IMR-90 (cell line): ENCODE measurements at regions not wholly inside any gene's neighbourhood (a gene's known extent, or its start where the extent isn't known, plus 50 kb on each side); places are given as distances from the start of the nearest gene placed in this dataset.

Experiments used
- ATAC-seq: fragments of 200-7000 bp; cut with Tn5 transposase; 2 replicates; pipeline ENCODE4 v1.9.1; 2020; ENCODE audit warnings: low read depth, mild to moderate bottlenecking, moderate library complexity
- BruUV-seq: library from RNA; stranded (reverse); fragments of 400-500 nt; replicated peaks from 2 replicates; lab custom pipeline; 2021; lab: Mats Ljungman, UMichigan
- CTCF ChIA-PET: fragments of 300-600 bp; formaldehyde crosslinking; extraction: SDS; loops from one replicate; lab custom pipeline; 2021; ENCODE audit warnings: antibody characterized with exemption; lab: Yijun Ruan, JAX
- POLR2A ChIA-PET: fragments of 300-600 bp; sonication (Branson Sonifier 250); formaldehyde crosslinking; loops from one replicate; lab custom pipeline; 2022; ENCODE audit warnings: antibody characterized with exemption; ENCODE audit not compliant: unreplicated experiment; lab: Charles Lee
- DNase-seq: peaks from one replicate; pipeline ENCODE4 v3.0.0; 2013
- H2AFZ ChIP-seq: replicated peaks from 2 replicates; pipeline ENCODE3; 2013; ENCODE audit warnings: low read length, mild to moderate bottlenecking; ENCODE audit not compliant: poor library complexity
- H2AK5ac ChIP-seq: 2 replicates; pipeline ENCODE4 v1.6.1; 2013; ENCODE audit warnings: low read depth, low read length, inconsistent platforms
- H2AK9ac ChIP-seq: replicated peaks from 2 replicates; pipeline ENCODE3; 2013; ENCODE audit warnings: mild to moderate bottlenecking, low read depth, low read length, moderate library complexity; ENCODE audit not compliant: poor library complexity
- H2BK120ac ChIP-seq: 2 replicates; pipeline ENCODE4 v1.6.1; 2013; ENCODE audit warnings: low read depth, low read length, inconsistent platforms
- H2BK15ac ChIP-seq: 3 replicates; pipeline ENCODE4 v1.6.1; 2013; ENCODE audit warnings: low read depth, low read length, inconsistent platforms
- H2BK20ac ChIP-seq: 2 replicates; pipeline ENCODE4 v1.6.1; 2013; ENCODE audit warnings: low read depth, mild to moderate bottlenecking, inconsistent platforms, low read length, moderate library complexity
- H2BK5ac ChIP-seq: 2 replicates; pipeline ENCODE4 v1.6.1; 2013; ENCODE audit warnings: mild to moderate bottlenecking, low read depth, low read length, inconsistent platforms; ENCODE audit not compliant: poor library complexity, severe bottlenecking
- H3K14ac ChIP-seq: replicated peaks from 2 replicates; pipeline ENCODE4 v1.6.1; 2013; ENCODE audit warnings: low read depth, low read length, inconsistent platforms
- H3K18ac ChIP-seq: 2 replicates; pipeline ENCODE4 v1.6.1; 2013; ENCODE audit warnings: low read depth, low read length, control low read depth
- H3K23ac ChIP-seq: 2 replicates; pipeline ENCODE4 v1.6.1; 2013; ENCODE audit warnings: low read depth, low read length, inconsistent platforms
- H3K27ac ChIP-seq: 2 replicates; pipeline ENCODE4 v1.5.1; 2013; ENCODE audit warnings: mild to moderate bottlenecking, control low read depth, low read length; ENCODE audit not compliant: insufficient read depth
- H3K27me3 ChIP-seq: 2 replicates; pipeline ENCODE4 v1.6.1; 2013; ENCODE audit warnings: low read length; ENCODE audit not compliant: control insufficient read depth, insufficient read depth
- H3K36me3 ChIP-seq: 2 replicates; pipeline ENCODE4 v1.6.1; 2013; ENCODE audit warnings: low read length, mixed read lengths; ENCODE audit not compliant: control insufficient read depth, insufficient read depth
- H3K4ac ChIP-seq: 2 replicates; pipeline ENCODE4 v1.6.1; 2013; ENCODE audit warnings: low read depth, low read length, inconsistent platforms
- H3K4me1 ChIP-seq: 2 replicates; pipeline ENCODE4 v1.6.1; 2013; ENCODE audit warnings: low read length, mixed read lengths; ENCODE audit not compliant: control insufficient read depth, insufficient read depth
- H3K4me2 ChIP-seq: 2 replicates; pipeline ENCODE4 v1.6.1; 2013; ENCODE audit warnings: low read depth, mild to moderate bottlenecking, control low read depth, low read length, moderate library complexity
- H3K4me3 ChIP-seq: 2 replicates; pipeline ENCODE4 v1.5.1; 2013; ENCODE audit warnings: low read depth, mild to moderate bottlenecking, control low read depth, low read length, moderate library complexity; ENCODE audit not compliant: insufficient read depth
- H3K56ac ChIP-seq: 2 replicates; pipeline ENCODE4 v1.6.1; 2013; ENCODE audit warnings: low read length, inconsistent platforms; ENCODE audit not compliant: insufficient read depth; ENCODE audit errors: extremely low read depth
- H3K79me1 ChIP-seq, 2 experiments: 2 replicates each; pipeline ENCODE4 v1.6.1; 2013; ENCODE audit warnings: low read length in 2 of 2, inconsistent platforms in 1 of 2, low read depth in 1 of 2
- H3K9ac ChIP-seq: 2 replicates; pipeline ENCODE4 v1.6.1; 2013; ENCODE audit warnings: low read depth, low read length, control low read depth
- H3K9me1 ChIP-seq: 2 replicates; pipeline ENCODE4 v1.6.1; 2013; ENCODE audit warnings: low read length, inconsistent platforms; ENCODE audit not compliant: insufficient read depth
- H3K9me3 ChIP-seq: 2 replicates; pipeline ENCODE4 v1.6.1; 2013; ENCODE audit warnings: low read length; ENCODE audit not compliant: control insufficient read depth, insufficient read depth
- H4K20me1 ChIP-seq: 2 replicates; pipeline ENCODE4 v1.6.1; 2013; ENCODE audit warnings: low read length, inconsistent platforms; ENCODE audit not compliant: insufficient read depth
- H4K5ac ChIP-seq: 2 replicates; pipeline ENCODE4 v1.6.1; 2013; ENCODE audit warnings: mild to moderate bottlenecking, low read depth, low read length, control low read depth
- H4K8ac ChIP-seq, 2 experiments: 2 replicates each; pipeline ENCODE4 v1.6.1; 2013; ENCODE audit warnings: low read depth in 2 of 2, low read length in 2 of 2, control low read depth in 1 of 2, inconsistent platforms in 1 of 2
- H4K91ac ChIP-seq: 2 replicates; pipeline ENCODE4 v1.6.1; 2013; ENCODE audit warnings: low read depth, low read length, inconsistent platforms; ENCODE audit not compliant: insufficient read depth
- BHLHE40 ChIP-seq: fragments of 150-350 bp; IDR thresholded peaks from 2 replicates; pipeline ENCODE4 v1.6.1; 2016; ENCODE audit warnings: mild to moderate bottlenecking, low read depth, low read length
- CEBPB ChIP-seq: IDR thresholded peaks from 2 replicates; pipeline ENCODE4 v1.6.1; 2012; ENCODE audit warnings: low read depth, low read length, improper control_type of control experiment
- CHD1 ChIP-seq: IDR thresholded peaks from 2 replicates; pipeline ENCODE4 v1.6.1; 2012; ENCODE audit warnings: low read depth, low read length, improper control_type of control experiment
- FOS ChIP-seq: fragments of 150-350 bp; IDR thresholded peaks from 2 replicates; pipeline ENCODE4 v1.6.1; 2016; ENCODE audit warnings: low read depth, low read length
- MAFK ChIP-seq: IDR thresholded peaks from 2 replicates; pipeline ENCODE4 v1.6.1; 2012; ENCODE audit warnings: low read depth, low read length, improper control_type of control experiment
- MAZ ChIP-seq: IDR thresholded peaks from 2 replicates; pipeline ENCODE4 v1.6.1; 2012; ENCODE audit warnings: low read depth, mild to moderate bottlenecking, low read length, improper control_type of control experiment, moderate library complexity, borderline replicate concordance
- MXI1 ChIP-seq: IDR thresholded peaks from 2 replicates; pipeline ENCODE4 v1.6.1; 2012; ENCODE audit warnings: low read depth, mild to moderate bottlenecking, low read length, moderate library complexity, borderline replicate concordance
- NFE2L2 ChIP-seq: fragments of 150-350 bp; IDR thresholded peaks from 2 replicates; pipeline ENCODE4 v1.6.1; 2016; ENCODE audit warnings: low read depth, mild to moderate bottlenecking, low read length
- POLR2A ChIP-seq: IDR thresholded peaks from 2 replicates; pipeline ENCODE4 v1.6.1; 2012; ENCODE audit warnings: mild to moderate bottlenecking, low read depth, low read length
- RAD21 ChIP-seq: IDR thresholded peaks from 2 replicates; pipeline ENCODE4 v1.6.1; 2012; ENCODE audit warnings: low read length, improper control_type of control experiment
- RCOR1 ChIP-seq: IDR thresholded peaks from 2 replicates; pipeline ENCODE4 v1.6.1; 2012; ENCODE audit warnings: mild to moderate bottlenecking, low read length, improper control_type of control experiment; ENCODE audit not compliant: insufficient replicate concordance
- RFX5 ChIP-seq: IDR thresholded peaks from 2 replicates; pipeline ENCODE4 v1.8.0; 2012; ENCODE audit warnings: low read depth, mild to moderate bottlenecking, low read length, moderate library complexity
- SMC3 ChIP-seq: fragments of 150-350 bp; IDR thresholded peaks from 2 replicates; pipeline ENCODE4 v1.6.1; 2016; ENCODE audit warnings: low read depth, mild to moderate bottlenecking, antibody characterized with exemption, low read length, moderate library complexity
- WGBS, 2 experiments: methylation state at CpG; one replicate each; pipeline versions ENCODE4 v1.1.5 to v1.1.7; 2013; ENCODE audit warnings: missing lambda C conversion rate in 2 of 2; ENCODE audit not compliant: insufficient read length in 1 of 2; ENCODE audit errors: extremely low coverage in 2 of 2; 5-methylcytosine and 5-hydroxymethylcytosine counted together
- dilution Hi-C: fragments of 300-500 bp; cut with HindIII; formaldehyde crosslinking; loops from one replicate; pipeline ENCODE4 v1.14.3; 2018; ENCODE audit warnings: low sequenced_read_pairs; ENCODE audit not compliant: unreplicated experiment
- in situ Hi-C: fragments of 300-500 bp; cut with MboI; formaldehyde crosslinking; loops from 3 replicates; pipeline ENCODE4 v1.14.3; 2019; ENCODE audit warnings: low sequenced_read_pairs, inconsistent platforms, mixed read lengths
- intact Hi-C: fragments of 100-400 bp; cut with micrococcal nuclease; formaldehyde crosslinking; loops from 2 replicates; pipeline ENCODE4 v1.10.0; 2022
- TF ChIP-seq, protein P1 (sequence below): fragments of 150-350 bp; IDR thresholded peaks from 2 replicates; pipeline ENCODE4 v1.6.1; 2016; ENCODE audit warnings: low read depth, mild to moderate bottlenecking, low read length, moderate library complexity, borderline replicate concordance
- TF ChIP-seq, protein P2 (sequence below): fragments of 150-350 bp; IDR thresholded peaks from 2 replicates; pipeline ENCODE4 v1.6.1; 2017; ENCODE audit warnings: mild to moderate bottlenecking, antibody characterized with exemption, low read length, low read depth
- TF ChIP-seq, protein P3 (sequence below): conservative IDR thresholded peaks from 2 replicates; pipeline ENCODE4 v1.5.1; 2012; ENCODE audit warnings: mild to moderate bottlenecking, low read depth, low read length, improper control_type of control experiment

DNA sequence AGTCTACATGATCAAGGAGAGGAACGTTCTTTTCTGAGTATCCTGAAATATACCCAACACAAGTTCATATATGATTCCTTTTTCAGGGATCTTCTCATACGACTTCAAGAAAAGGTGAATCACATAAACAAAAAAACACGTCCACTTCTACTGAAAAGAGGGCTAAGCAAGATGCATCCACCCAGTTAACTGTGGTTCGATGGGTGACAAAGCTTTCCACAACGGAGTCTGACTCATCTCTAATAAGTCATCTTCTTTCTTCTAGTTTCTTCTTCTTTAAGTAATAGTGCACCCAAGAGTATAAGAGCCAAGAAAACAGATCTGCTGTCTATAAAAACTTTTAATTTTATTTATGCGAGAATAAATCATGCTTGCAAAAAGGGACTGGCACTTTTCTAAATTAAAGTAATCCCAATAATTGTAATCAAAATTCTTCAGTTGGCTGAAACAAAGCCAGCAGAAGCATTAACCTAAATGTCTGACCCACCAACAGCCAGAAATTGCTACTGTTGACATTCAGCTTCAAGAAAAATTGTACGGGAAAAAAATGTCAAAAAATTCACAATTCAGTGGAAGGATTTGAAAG, 146.9 kb upstream of the ANK3 start:
- no peak overlapping the region for H3K4ac ChIP-seq
- no peak overlapping the region for H2AK9ac ChIP-seq
- DNase-seq (peak; percentile 61), ATAC-seq (no peak)
- TF ChIP-seq RAD21 (no peak), MXI1 (no peak), RFX5 (no peak), POLR2A (no peak), CHD1 (no peak), BHLHE40 (no peak), FOS (no peak), CEBPB (no peak), MAZ (no peak), NFE2L2 (no peak), RCOR1 (no peak), MAFK (no peak), SMC3 (no peak)
- TF ChIP-seq, protein P1, sequence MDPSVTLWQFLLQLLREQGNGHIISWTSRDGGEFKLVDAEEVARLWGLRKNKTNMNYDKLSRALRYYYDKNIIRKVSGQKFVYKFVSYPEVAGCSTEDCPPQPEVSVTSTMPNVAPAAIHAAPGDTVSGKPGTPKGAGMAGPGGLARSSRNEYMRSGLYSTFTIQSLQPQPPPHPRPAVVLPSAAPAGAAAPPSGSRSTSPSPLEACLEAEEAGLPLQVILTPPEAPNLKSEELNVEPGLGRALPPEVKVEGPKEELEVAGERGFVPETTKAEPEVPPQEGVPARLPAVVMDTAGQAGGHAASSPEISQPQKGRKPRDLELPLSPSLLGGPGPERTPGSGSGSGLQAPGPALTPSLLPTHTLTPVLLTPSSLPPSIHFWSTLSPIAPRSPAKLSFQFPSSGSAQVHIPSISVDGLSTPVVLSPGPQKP: no peak
- TF ChIP-seq, protein P2, sequence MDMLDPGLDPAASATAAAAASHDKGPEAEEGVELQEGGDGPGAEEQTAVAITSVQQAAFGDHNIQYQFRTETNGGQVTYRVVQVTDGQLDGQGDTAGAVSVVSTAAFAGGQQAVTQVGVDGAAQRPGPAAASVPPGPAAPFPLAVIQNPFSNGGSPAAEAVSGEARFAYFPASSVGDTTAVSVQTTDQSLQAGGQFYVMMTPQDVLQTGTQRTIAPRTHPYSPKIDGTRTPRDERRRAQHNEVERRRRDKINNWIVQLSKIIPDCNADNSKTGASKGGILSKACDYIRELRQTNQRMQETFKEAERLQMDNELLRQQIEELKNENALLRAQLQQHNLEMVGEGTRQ: no peak
- TF ChIP-seq, protein P3, sequence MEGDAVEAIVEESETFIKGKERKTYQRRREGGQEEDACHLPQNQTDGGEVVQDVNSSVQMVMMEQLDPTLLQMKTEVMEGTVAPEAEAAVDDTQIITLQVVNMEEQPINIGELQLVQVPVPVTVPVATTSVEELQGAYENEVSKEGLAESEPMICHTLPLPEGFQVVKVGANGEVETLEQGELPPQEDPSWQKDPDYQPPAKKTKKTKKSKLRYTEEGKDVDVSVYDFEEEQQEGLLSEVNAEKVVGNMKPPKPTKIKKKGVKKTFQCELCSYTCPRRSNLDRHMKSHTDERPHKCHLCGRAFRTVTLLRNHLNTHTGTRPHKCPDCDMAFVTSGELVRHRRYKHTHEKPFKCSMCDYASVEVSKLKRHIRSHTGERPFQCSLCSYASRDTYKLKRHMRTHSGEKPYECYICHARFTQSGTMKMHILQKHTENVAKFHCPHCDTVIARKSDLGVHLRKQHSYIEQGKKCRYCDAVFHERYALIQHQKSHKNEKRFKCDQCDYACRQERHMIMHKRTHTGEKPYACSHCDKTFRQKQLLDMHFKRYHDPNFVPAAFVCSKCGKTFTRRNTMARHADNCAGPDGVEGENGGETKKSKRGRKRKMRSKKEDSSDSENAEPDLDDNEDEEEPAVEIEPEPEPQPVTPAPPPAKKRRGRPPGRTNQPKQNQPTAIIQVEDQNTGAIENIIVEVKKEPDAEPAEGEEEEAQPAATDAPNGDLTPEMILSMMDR: no peak
- no peak overlapping the region for H4K91ac ChIP-seq
- H3K23ac ChIP-seq: no peak overlapping the region
- H3K27me3 ChIP-seq: peaks cover 6% of the 10 kb centered on the region
- no peak overlapping the region for H3K18ac ChIP-seq
- H2AFZ ChIP-seq: no peak overlapping the region
- no peak overlapping the region for H4K5ac ChIP-seq
- no peak overlapping the region for H3K4me2 ChIP-seq
- H2BK5ac ChIP-seq: no peak overlapping the region
- H4K20me1 ChIP-seq: no peaks in the 10 kb centered on the region
- H3K9me1 ChIP-seq: no peaks in the 10 kb centered on the region
- H2BK20ac ChIP-seq: no peak overlapping the region
- H3K56ac ChIP-seq: no peak overlapping the region
- no peak overlapping the region for H4K8ac ChIP-seq
- dilution Hi-C loops (no loop called here), in situ Hi-C loops (no loop called here), intact Hi-C loops (no loop called here)
- H3K9ac ChIP-seq: no peak overlapping the region
- no peak overlapping the region for H2AK5ac ChIP-seq
- no CpG with 5 or more reads among the region's 7 CpGs for WGBS, 2 experiments
- BruUV-seq: no TSS peak
- H3K36me3 ChIP-seq: no peaks in the 10 kb centered on the region
- H3K27ac ChIP-seq: no peak overlapping the region
- no peak overlapping the region for H2BK120ac ChIP-seq
- no peaks in the 10 kb centered on the region for H3K9me3 ChIP-seq
- H3K4me3 ChIP-seq: no peak overlapping the region
- H3K14ac ChIP-seq: no peak overlapping the region
- H3K4me1 ChIP-seq: no peaks in the 10 kb centered on the region
- ChIA-PET CTCF (interaction anchor here (0.6 kb wide), 1 partner anchor 25 kb away, joined by 5 read pairs; no protein-coding TSS in a partner anchor), POLR2A (no interaction called here)
- no peak overlapping the region for H2BK15ac ChIP-seq
- no peaks in the 10 kb centered on the region for H3K79me1 ChIP-seq
